Activated gamma-delta T cell treated with Interleukin-2 at 50 U/mL for 16 hours (primary cell): ENCODE measurements at regions not wholly inside any gene's neighbourhood (a gene's known extent, or its start where the extent isn't known, plus 50 kb on each side); places are given as distances from the start of the nearest gene placed in this dataset.
"Not testable (repeated sequence)": the region's sequence is repeated elsewhere in the genome, so short reads cannot be mapped to it uniquely, and the experiment has no call there.

Source experiments
- DNase-seq: peaks from one replicate; pipeline ENCODE4 v3.0.0-alpha.2; 2020

GRCh38 chr11:39120890-39121289 is 2338.6 kb downstream of the LRRC4C start:
- DNase-seq: no peak

DNA sequence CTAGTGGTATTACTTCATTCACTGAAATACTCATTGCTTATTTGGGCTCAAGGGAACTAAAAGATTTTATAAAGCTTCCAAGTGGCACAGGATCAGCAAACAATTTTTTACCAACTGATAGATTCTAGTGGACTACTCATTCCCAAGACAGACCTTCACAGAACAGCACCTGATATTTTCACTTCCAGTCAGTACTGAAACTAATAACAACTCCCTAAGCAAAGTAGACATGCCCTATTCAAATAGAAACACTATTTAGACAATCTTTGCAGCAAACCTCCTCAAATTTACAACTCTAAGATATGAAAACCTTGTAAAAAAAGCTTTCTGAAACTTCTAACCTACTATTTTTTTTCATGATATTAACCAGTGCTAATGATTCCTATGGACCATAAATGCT is 2345.8 kb downstream of the LRRC4C start:
- no peak for DNase-seq

DNA sequence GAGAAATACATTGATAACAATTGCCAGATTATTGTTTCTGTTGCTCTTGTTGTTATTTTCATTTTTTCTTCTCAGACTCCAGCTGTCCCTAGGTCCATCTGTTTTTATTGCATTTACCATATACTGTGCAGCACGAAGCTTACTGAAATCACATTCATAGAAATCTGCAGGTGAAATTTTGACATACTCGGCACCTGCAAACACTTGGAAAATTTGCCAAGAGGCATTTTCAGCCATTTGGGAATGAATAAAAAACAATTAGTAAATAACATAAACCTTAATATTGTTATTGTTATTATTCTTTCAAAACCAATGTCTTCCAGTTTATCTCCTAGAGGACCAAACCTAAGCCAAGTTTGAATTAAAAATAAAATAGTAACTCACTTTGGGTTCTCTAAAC is 2357.2 kb downstream of the LRRC4C start:
- no peak for DNase-seq

DNA sequence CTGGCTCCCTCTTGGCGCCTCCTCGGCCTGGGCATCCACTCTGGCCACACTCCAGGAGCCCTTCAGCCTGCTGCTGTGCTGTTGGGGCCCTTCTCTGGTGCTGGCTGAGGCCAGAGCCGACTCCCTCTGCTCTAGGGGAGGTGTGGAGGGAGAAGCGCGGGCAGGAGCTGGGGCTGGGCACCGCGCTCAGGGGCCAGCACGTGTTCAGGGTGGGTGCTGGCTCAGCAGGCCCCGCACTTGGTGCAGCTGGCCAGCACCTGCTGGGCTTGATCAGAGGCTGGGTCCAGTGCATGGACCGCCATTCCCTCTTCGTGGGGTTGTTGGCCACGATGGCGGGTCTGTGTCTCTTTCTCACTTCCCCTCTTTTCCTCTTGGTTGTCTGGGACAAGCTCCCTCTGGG is 2381.0 kb downstream of the LRRC4C start:
- no peak for DNase-seq

DNA sequence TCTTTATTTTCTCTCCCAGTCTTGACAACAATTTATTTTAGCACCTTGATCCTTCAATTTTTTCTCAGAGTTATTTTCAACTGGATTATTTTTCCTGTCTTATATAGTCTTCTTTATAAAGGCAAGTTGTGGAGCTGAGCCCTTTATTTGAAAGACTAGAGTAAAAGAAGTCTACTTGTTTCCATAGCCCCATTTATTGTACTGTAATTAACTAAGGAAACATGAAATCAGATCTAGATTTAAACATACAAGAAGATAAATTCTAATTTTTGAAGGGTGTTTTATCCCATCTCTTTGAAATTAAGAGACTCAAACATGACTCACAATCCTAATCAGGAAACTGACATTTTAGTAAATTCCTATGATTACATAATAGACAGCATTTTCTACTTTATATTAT is 2421.8 kb downstream of the LRRC4C start:
- DNase-seq: no peak

DNA sequence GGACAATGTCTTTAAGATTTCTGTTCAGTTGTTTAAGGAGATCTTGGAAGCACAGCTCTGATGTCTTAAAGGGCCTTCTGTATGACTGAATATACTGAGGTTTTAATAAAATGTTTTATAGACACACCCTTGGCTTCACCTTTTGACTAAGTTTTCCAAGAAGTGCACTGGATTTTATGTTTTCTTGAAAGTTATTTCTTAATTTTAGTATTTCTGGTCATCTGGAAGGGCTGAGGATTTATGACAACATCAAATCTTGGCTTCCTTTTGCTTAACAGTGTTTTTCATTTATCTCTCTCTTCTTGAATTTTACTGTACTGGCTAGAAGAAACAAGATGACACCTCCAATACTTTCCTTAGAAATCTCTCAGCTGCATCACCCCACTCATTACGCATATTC is 2423.4 kb downstream of the LRRC4C start:
- DNase-seq: no peak

DNA sequence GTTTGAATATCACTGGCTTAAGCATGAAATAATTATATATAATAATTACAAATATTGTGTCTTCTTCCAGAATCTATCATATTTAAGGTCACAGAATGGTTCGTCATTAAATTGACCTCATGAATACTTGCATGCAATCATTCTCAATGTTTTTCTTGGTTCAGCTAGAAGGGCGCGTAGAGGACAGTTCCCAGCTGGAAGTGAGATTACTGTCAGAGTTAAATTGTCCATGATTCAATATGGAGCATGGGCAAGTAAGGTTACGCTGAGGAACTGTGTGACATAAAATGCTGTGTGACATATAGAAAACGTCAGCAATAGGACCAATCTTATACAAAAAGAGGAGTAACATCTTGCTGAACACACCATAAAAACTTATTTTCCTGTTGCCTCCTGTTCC is 2423.5 kb upstream of the RAG2 start:
- no peak for DNase-seq

DNA sequence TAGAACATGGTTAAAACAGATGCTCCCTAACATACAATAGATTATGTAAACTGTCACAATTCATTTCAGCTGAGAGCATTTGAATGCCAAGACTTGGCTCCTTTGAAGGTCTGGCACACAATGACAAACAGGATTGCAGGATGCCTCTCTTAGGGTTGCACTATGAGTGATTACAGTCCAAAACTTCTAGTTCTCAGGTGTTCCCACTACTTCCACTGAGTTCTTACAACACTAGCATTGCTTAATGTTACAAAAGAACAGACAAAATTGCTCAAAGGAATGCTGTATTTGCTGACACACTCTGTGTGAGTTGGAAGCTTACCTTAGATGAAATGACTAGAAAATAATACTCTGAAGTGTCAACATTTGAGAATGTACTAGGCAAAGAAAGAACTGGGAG is 2413.8 kb upstream of the RAG2 start:
- DNase-seq: no peak

- no peak for DNase-seq
Measured at GRCh38 chr11:38990841-38991240, 2392.8 kb upstream of the RAG2 start.

DNA sequence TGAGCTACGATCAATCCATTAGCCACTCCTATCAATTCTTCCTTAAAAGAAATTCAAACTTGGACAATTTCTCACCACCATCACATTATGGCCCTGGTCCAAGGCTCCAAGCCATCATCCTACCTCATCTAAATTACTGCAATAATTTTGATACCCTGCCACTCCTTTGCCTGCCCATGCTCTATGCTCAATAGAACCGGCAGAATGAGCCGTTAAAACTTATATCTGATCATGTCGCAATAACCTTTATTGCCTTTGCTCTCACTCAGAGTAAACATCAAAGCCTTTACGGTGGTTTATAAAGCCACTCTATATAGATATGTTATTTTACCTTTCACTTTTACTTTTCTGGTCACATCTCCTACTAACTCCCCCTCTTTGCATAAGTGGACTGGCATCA is 2392.1 kb upstream of the RAG2 start:
- DNase-seq: no peak

GRCh38 chr11:38988908-38989307 is 2390.9 kb upstream of the RAG2 start:
- DNase-seq: no peak

GRCh38 chr11:38972220-38972619 is 2374.2 kb upstream of the RAG2 start:
- no peak for DNase-seq

- DNase-seq: no peak
Measured at GRCh38 chr11:38971141-38971540, 2373.1 kb upstream of the RAG2 start.

DNA sequence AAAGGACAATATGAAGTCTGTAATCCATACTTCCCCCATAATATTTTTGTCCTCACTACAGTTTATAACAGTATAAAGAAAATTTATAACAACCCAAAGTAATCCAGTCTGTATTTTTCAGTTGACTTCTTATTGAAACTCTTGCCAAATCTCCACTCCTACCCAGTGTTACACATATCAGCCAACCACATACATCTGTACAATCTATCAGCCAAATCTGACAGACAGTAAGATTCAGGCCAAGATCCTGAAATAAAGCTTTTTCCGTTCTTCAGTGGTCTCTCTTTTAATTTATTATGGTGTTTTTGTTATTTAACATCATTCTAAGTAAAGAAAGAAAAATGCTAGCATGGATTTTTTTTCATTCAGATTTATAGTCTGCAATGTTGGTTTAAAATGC is 2370.9 kb upstream of the RAG2 start:
- no peak for DNase-seq

GRCh38 chr11:38952698-38953097 is 2354.7 kb upstream of the RAG2 start:
- DNase-seq: no peak

- no peak for DNase-seq
Measured at GRCh38 chr11:38950867-38951266, 2352.8 kb upstream of the RAG2 start.

- DNase-seq: no peak
Measured at GRCh38 chr11:38948392-38948791, 2350.4 kb upstream of the RAG2 start.

GRCh38 chr11:38937709-38938108 is 2339.7 kb upstream of the RAG2 start:
- DNase-seq: no peak

DNA sequence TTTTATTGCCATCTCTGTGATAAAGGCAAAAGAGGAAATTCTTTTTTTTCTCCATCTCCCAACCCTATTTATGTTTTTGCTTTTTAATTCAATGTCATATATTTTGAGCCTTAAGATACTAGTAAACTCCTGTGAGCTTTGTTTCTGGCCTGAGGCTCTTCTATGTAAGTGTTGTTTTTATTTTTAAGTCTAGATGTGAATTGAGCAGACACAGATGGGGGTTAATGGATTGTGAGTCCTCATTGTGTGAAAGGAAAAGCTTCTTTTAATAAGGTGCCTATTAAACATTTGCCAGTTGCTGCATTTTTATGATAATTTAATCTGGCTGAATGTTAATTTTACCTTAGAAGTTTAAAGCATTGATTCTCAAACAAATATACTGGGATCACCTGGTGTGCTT is 2337.9 kb upstream of the RAG2 start:
- DNase-seq: no peak

DNA sequence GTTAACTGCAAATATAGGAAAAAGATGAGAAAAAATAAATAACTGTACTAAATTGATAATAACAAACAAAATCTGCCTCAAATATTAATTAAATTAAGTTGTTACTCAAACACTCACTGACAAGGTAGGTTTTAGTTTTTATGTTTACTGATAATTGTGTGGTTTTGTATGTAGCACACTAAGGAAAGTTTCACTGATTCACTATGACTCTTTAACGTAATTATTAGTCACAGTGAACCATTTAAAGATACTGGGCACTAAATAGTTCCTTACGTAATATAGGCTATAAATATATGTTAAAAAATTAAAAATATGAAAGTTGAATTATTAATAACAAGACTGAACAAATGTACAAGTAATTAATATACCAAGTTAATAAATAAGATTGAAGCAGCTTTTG is 2330.0 kb upstream of the RAG2 start:
- no peak for DNase-seq

GRCh38 chr11:38924644-38925043 is 2326.6 kb upstream of the RAG2 start:
- DNase-seq: no peak

GRCh38 chr11:38900211-38900610 is 2302.2 kb upstream of the RAG2 start:
- no peak for DNase-seq

GRCh38 chr11:38894201-38894600 is 2296.2 kb upstream of the RAG2 start:
- not testable (repeated sequence) for DNase-seq

- DNase-seq: no peak
Measured at GRCh38 chr11:38884145-38884865, 2286.3 kb upstream of the RAG2 start.

DNA sequence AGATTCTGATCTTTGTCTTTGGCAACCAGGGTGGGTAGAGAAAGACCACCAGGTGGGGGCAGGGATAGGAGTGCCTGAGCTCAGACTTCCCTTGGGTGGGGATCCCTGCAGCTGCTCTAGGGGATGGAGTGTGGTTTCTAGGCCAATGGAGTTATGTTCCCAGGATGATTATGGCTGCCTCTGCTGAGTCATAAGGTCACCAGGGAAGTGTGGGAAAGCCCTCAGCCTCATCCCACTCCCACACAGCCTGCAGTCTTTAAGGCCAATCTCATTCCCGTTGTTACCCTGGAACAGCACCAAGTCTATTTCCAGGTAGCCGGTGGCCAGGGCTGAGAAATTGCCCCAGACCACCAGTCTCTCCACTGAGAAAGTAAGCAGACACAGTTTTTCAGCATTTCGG is 2269.3 kb upstream of the RAG2 start:
- no peak for DNase-seq

- DNase-seq: no peak
Measured at GRCh38 chr11:38865922-38866321, 2267.9 kb upstream of the RAG2 start.
